H9 (cell line): ENCODE measurements at regions not wholly inside any gene's neighbourhood (a gene's known extent, or its start where the extent isn't known, plus 50 kb on each side); places are given as distances from the start of the nearest gene placed in this dataset.

Source experiments
- DNase-seq: peaks from one replicate; pipeline ENCODE4 v3.0.0-alpha.2; 2017
- H2AFZ ChIP-seq: one replicate; pipeline ENCODE4 v1.6.1; 2013; ENCODE audit warnings: mild to moderate bottlenecking, low read length, control low read depth, moderate library complexity
- H2AK5ac ChIP-seq: 2 replicates; pipeline ENCODE4 v1.6.1; 2013; ENCODE audit warnings: low read length, control low read depth, mixed read lengths; ENCODE audit not compliant: insufficient read length
- H2BK120ac ChIP-seq: one replicate; pipeline ENCODE4 v1.6.1; 2013; ENCODE audit warnings: low read depth, mild to moderate bottlenecking, low read length, control low read depth, inconsistent platforms; ENCODE audit not compliant: poor library complexity, severe bottlenecking
- H2BK12ac ChIP-seq: 2 replicates; pipeline ENCODE4 v1.6.1; 2013; ENCODE audit warnings: low read length, control low read depth, mixed read lengths, low read depth; ENCODE audit not compliant: insufficient read length
- H2BK15ac ChIP-seq: 2 replicates; pipeline ENCODE4 v1.6.1; 2013; ENCODE audit warnings: low read depth, low read length, control low read depth
- H2BK20ac ChIP-seq: one replicate; pipeline ENCODE4 v1.6.1; 2013; ENCODE audit warnings: low read depth, mild to moderate bottlenecking, low read length, control low read depth, inconsistent platforms; ENCODE audit not compliant: poor library complexity, severe bottlenecking
- H2BK5ac ChIP-seq: 2 replicates; pipeline ENCODE4 v1.6.1; 2013; ENCODE audit warnings: low read length, control low read depth, mixed read lengths; ENCODE audit not compliant: insufficient read length
- H3K14ac ChIP-seq: 2 replicates; pipeline ENCODE4 v1.6.1; 2013; ENCODE audit warnings: low read length, control low read depth; ENCODE audit not compliant: insufficient read depth
- H3K18ac ChIP-seq: 2 replicates; pipeline ENCODE4 v1.6.1; 2013; ENCODE audit warnings: low read depth, mild to moderate bottlenecking, mixed read lengths, low read length, control low read depth; ENCODE audit not compliant: insufficient read length
- H3K23ac ChIP-seq: 2 replicates; pipeline ENCODE4 v1.6.1; 2013; ENCODE audit warnings: low read length, control low read depth, mixed read lengths, low read depth; ENCODE audit not compliant: insufficient read length
- H3K23me2 ChIP-seq: 2 replicates; pipeline ENCODE4 v1.6.1; 2013; ENCODE audit warnings: low read depth, mild to moderate bottlenecking, mixed read lengths, low read length, control low read depth; ENCODE audit not compliant: insufficient read length, poor library complexity, severe bottlenecking
- H3K27ac ChIP-seq: 2 replicates; pipeline ENCODE4 v1.5.1; 2013; ENCODE audit warnings: low read length, control low read depth, mixed read lengths, low read depth; ENCODE audit not compliant: insufficient read length
- H3K27me3 ChIP-seq: 2 replicates; pipeline ENCODE4 v1.6.1; 2013; ENCODE audit warnings: low read length, control low read depth, inconsistent platforms; ENCODE audit not compliant: insufficient read depth
- H3K4ac ChIP-seq: 2 replicates; pipeline ENCODE4 v1.6.1; 2013; ENCODE audit warnings: low read depth, mild to moderate bottlenecking, control low read depth, inconsistent platforms, low read length, moderate library complexity
- H3K4me1 ChIP-seq: 2 replicates; pipeline ENCODE4 v1.6.1; 2013; ENCODE audit warnings: low read length, control low read depth, inconsistent platforms; ENCODE audit not compliant: insufficient read depth
- H3K4me2 ChIP-seq: 2 replicates; pipeline ENCODE4 v1.6.1; 2013; ENCODE audit warnings: low read length, control low read depth, mixed read lengths; ENCODE audit not compliant: insufficient read length, insufficient read depth
- H3K56ac ChIP-seq: 2 replicates; pipeline ENCODE4 v1.6.1; 2013; ENCODE audit warnings: low read depth, mild to moderate bottlenecking, mixed read lengths, low read length, control low read depth; ENCODE audit not compliant: insufficient read length
- H3K79me1 ChIP-seq: 2 replicates; pipeline ENCODE4 v1.6.1; 2013; ENCODE audit warnings: low read depth, mild to moderate bottlenecking, moderate library complexity, low read length, control low read depth, inconsistent platforms; ENCODE audit not compliant: insufficient read depth, poor library complexity, severe bottlenecking
- H3K79me2 ChIP-seq: 2 replicates; pipeline ENCODE4 v1.6.1; 2013; ENCODE audit warnings: low read length, control low read depth, inconsistent platforms; ENCODE audit not compliant: insufficient read depth
- H3K9ac ChIP-seq: 2 replicates; pipeline ENCODE4 v1.6.1; 2013; ENCODE audit warnings: low read length, control low read depth, mixed read lengths; ENCODE audit not compliant: insufficient read length; ENCODE audit errors: extremely low read depth
- H3K9me3 ChIP-seq: one replicate; pipeline ENCODE4 v1.6.1; 2013; ENCODE audit warnings: low read depth, low read length, inconsistent platforms; ENCODE audit not compliant: control insufficient read depth
- H3T11ph ChIP-seq: one replicate; pipeline ENCODE4 v1.6.1; 2013; ENCODE audit warnings: mild to moderate bottlenecking, low read length, control low read depth, inconsistent platforms
- H4K20me1 ChIP-seq: one replicate; pipeline ENCODE4 v1.6.1; 2013; ENCODE audit not compliant: control insufficient read depth, insufficient read length, insufficient read depth
- H4K5ac ChIP-seq: 2 replicates; pipeline ENCODE4 v1.6.1; 2013; ENCODE audit warnings: low read depth, mild to moderate bottlenecking, mixed read lengths, low read length, control low read depth; ENCODE audit not compliant: insufficient read length
- H4K8ac ChIP-seq: replicated peaks from 2 replicates; pipeline ENCODE4 v1.6.1; 2013; ENCODE audit warnings: low read length, control low read depth, mixed read lengths, low read depth; ENCODE audit not compliant: insufficient read length
- H4K91ac ChIP-seq: 2 replicates; pipeline ENCODE4 v1.6.1; 2013; ENCODE audit warnings: low read depth, mild to moderate bottlenecking, moderate library complexity, mixed read lengths, low read length, control low read depth; ENCODE audit not compliant: insufficient read length
- H3K27ac Mint-ChIP-seq, 3 experiments: 2 replicates in 2 of 3; 3 replicates in 1 of 3; pipeline ENCODE4 v1.8.0; 2020 to 2021; ENCODE audit warnings: mixed read lengths in 3 of 3, mild to moderate bottlenecking in 1 of 3, moderate library complexity in 1 of 3
- H3K27me3 Mint-ChIP-seq: 2 replicates; pipeline ENCODE4 v1.8.0; 2021; ENCODE audit warnings: low read depth, mild to moderate bottlenecking, moderate library complexity, mixed read lengths
- H3K36me3 Mint-ChIP-seq, 3 experiments: 2 replicates in 2 of 3; 3 replicates in 1 of 3; pipeline ENCODE4 v1.8.0; 2020 to 2021; ENCODE audit warnings: low read depth in 3 of 3, mixed read lengths in 3 of 3; ENCODE audit not compliant: insufficient read depth in 1 of 3
- H3K4me1 Mint-ChIP-seq, 2 experiments: 2 replicates each; pipeline ENCODE4 v1.8.0; 2020; ENCODE audit warnings: mixed read lengths in 2 of 2
- H3K4me3 Mint-ChIP-seq, 2 experiments: 2 replicates in 1 of 2; 3 replicates in 1 of 2; pipeline ENCODE4 v1.8.0; 2020 to 2021; ENCODE audit warnings: mild to moderate bottlenecking in 2 of 2, mixed read lengths in 2 of 2, moderate library complexity in 1 of 2
- H3K9me3 Mint-ChIP-seq, 2 experiments: 2 replicates in 1 of 2; 3 replicates in 1 of 2; pipeline ENCODE4 v1.8.0; 2020; ENCODE audit warnings: mild to moderate bottlenecking in 2 of 2, mixed read lengths in 2 of 2, moderate library complexity in 1 of 2
- CTCF ChIP-seq: fragments of 200-600 bp; sonication (generic); conservative IDR thresholded peaks from 3 replicates; pipeline ENCODE4 v1.8.0; 2021; ENCODE audit warnings: antibody characterized with exemption, mild to moderate bottlenecking
- WGBS: extraction: QIAGEN DNeasy Blood & Tissue Kit; methylation state at CpG from one replicate; pipeline ENCODE4 v1.1.7; 2013; ENCODE audit warnings: missing lambda C conversion rate, low lambda C conversion rate, mixed read lengths; ENCODE audit not compliant: insufficient read length; ENCODE audit errors: extremely low coverage; 5-methylcytosine and 5-hydroxymethylcytosine counted together

DNA sequence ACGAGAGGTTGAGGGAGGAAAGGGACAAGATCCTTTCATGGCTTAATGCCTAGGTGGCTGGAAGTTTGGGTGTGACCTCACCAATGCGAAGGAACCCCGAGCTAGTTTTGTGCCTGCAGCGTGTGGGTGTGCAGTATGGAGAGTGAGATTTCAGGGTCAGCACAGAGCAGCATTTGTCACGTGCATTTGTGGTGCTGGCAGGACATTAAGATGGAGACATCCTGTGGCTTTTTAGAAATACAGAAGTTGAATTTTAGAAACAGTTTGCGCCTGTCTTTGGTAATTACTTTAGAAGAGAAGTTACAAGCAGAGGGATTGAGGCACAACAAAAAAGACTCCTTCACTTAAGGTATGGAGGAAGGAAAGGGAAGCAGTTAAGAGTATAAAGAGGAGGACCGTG is 258.2 kb upstream of the THUMPD2 start:
- Histone ChIP-seq H3K4ac (no peak overlapping the region), H3K9me3 (peaks cover 6% of the 10 kb centered on the region), H2AK5ac (no peak overlapping the region), H3K56ac (no peak overlapping the region), H2BK5ac (no peak overlapping the region), H3K4me2 (no peak overlapping the region), H3K27ac (no peak overlapping the region), H4K8ac (no peak overlapping the region), H2BK12ac (no peak overlapping the region), H2BK20ac (no peak overlapping the region), H3K79me2 (no peaks in the 10 kb centered on the region), H3K14ac (no peak overlapping the region), H2AFZ (no peak overlapping the region), H3K9ac (no peak overlapping the region), H4K20me1 (no peaks in the 10 kb centered on the region), H3K4me1 (no peaks in the 10 kb centered on the region), H3K23me2 (no peaks in the 10 kb centered on the region), H4K5ac (no peak overlapping the region), H2BK120ac (no peak overlapping the region), H3K18ac (no peak overlapping the region), H3K23ac (no peak overlapping the region), H3K27me3 (no peaks in the 10 kb centered on the region), H3T11ph (no peak overlapping the region), H2BK15ac (no peak overlapping the region), H4K91ac (no peak overlapping the region), H3K79me1 (no peaks in the 10 kb centered on the region)
- Mint-ChIP-seq H3K36me3 (peaks cover 2 to 8% (median 4%) of the 10 kb centered on the region in 3 experiments; a peak in 4 of 7 replicates), H3K27ac (no peak overlapping the region), H3K4me3 (no peak overlapping the region), H3K27me3 (peaks cover 2% of the 10 kb centered on the region; the same call in 1 of the 2 replicates), H3K9me3 (peaks cover 0 to 18% of the 10 kb centered on the region in 2 experiments; a peak in 3 of 5 replicates), H3K4me1 (no peaks in the 10 kb centered on the region)
- no peak for DNase-seq
- WGBS, result no CpG with 5 or more reads among the region's 7 CpGs
- no peak for TF ChIP-seq CTCF
